NCI-H748 (cell line): ENCODE measurements at regions not wholly inside any gene's neighbourhood (a gene's known extent, or its start where the extent isn't known, plus 50 kb on each side); places are given as distances from the start of the nearest gene placed in this dataset.
"Not testable (repeated sequence)": the region's sequence is repeated elsewhere in the genome, so short reads cannot be mapped to it uniquely, and the experiment has no call there.

ENCODE experiments used
- DNase-seq: peaks from one replicate; lab custom pipeline; 2025; ENCODE audit not compliant: unreplicated experiment; lab: John Stamatoyannopoulos, UW

DNA sequence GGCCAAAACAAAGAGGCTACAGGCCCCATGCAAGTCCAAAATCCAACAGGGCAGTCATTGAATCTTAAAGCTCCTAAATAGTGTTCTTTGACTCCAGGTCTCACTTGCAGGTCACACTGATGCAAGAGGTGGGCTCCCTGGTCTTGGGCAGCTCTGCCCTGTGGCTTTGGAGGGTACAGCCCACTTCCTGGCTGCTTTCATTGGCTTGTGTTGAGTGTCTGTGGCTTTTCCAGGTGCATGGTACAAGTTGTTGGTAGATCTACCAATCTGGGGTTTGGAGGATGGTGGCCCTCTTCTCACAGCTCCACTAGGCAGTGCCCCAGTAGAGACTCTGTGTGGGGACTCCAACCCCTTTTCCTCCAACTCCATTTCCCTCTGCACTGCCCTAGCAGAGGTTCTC, 115.8 kb upstream of the ALKAL2 start:
- DNase-seq: no peak

DNA sequence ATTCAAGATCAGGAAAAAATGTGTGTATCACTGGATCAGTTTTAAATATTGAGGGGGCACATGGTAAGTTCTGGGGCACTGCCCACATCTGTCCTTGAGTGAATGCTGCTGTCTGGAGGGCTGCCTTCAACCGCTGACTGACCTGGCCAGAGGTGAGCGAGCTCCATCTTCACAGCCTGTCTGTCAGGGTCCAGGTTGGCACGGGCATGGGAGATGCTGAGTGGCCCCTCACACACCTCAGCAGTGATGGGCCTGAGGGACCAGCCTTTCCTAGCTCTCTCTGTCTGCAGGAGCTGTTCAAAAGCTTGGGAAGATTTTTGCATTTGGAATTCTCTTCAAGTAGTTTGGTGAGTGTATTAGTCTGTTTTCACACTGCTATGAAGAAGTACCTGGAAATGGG, 114.8 kb upstream of the ALKAL2 start:
- no peak for DNase-seq

DNA sequence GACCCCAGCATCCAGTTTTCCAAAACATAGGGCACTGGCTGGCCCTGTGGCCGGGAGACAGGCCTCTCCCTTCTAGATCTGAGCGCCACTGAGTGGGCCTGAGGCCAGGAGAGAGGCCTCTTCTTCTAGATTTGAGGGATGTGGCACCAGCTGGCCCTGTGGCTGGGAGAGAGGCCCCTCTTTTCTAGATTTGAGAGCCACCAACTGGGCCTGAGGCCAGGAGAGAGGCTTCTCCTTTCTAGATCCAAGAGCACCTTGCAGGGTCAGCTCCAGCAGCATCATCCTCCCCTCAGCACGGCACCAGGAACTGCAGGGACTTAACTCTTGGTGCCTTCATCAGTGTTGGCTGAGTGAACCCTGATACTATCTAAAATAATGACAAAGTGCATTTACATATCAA, 114.3 kb upstream of the ALKAL2 start:
- no peak for DNase-seq

DNA sequence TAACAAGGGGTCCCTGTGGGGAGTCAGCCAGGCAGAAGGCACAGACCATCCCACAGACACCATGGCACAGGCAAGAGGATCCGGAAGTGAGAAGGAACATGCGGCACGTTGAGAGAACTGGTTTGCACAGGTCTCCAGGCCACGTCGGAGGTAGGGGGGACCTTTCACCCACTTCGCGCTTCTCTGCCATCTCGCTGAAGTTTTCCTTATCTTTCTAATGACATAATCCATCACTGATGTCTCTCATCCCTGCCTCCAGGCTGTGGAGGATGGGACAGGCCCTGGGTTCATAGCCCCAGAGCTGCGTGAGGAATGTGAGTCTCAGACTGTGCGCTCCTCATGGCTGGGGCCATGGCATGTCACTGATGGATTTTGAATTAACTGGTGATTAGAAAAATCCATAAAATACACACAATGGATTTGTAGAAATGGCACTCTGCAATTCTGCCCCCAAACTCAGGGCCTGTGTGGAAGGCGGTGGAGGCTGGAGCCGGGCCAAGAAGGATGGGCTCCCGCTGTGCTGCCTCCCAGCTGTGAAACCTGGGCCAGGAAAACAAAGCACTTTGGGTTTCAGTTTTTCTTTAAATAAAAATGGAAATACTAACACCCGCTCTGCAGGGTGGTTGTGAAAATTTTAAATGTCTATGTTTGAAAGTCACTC, 113.3 kb upstream of the ALKAL2 start:
- peak; percentile 30 for DNase-seq

DNA sequence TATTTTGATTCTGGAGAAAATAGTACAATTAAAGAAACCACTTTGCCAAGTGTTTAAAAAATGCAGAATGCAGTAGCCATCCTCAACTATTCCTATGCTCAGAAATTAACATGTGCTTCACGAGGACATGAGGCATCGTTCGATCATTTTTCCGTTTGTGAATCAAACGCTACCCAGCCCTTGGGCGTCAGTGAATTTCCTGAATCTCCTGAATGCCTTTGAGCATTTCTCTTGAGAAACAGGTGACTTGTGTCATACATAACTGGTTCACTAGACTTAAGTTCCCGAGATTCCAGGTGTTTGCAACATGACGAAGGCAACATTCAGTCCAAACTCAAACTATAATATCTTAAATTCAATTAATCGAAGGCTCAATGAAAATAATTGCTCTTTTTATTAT, 110.0 kb upstream of the ALKAL2 start:
- DNase-seq: no peak

DNA sequence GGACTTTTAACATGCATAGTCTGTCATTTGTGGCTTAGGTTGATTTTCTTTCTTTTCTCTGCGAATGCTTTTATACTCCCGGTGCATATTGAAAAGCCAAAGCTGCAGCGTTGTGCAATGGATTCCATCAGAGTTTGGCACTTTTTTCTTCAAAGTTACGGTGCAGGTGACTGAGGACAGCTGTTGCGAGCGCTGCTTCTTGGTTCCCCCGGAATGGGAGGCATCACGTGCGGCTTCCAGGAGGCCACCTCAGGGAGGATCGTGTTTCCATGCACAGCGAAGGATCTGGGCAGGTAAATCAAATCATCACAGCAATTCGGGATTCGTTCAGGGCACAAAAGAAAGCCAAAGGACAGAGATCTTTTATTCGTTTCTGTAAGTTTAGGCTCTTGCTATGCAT, 109.6 kb upstream of the ALKAL2 start:
- DNase-seq: no peak

DNA sequence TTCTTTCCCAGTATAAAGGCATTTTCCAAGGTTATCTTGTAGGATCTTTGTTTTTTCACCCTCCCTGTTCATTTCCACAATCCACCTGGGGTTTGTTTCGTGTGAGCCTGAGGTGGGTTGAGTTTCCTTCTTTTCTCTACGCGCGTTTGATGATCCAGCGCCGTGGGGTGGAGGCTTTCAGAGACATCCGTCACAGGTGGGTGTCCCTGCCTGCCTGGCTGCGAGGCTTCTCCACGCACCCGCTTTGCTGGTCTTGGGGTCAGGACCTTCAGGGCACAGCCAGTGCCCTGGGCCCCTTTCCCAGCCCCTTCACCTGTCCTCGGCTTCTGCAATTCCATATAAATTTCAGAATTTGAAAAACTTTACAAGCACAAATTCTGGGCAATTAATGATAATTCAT, 109.0 kb upstream of the ALKAL2 start:
- no peak for DNase-seq

DNA sequence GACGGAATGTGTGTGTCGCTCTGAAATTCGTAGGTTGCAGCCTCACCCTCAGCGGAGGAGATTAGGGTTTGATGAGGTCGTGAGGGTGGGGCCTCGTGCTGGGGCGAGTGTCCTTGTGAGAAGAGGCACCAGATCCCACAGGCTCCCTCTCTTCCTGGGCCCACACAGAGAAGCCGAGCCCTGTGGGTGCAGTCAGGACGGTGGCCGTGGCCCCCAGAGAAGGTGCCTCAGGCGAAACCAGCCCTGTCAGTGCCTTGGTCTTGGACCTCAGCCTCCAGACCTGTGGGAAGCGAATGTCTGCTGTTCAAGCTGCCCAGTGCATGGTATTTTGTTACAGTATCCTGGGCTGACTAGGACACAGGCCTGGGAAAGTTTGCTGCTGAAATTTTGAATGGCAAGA, 108.0 kb upstream of the ALKAL2 start:
- no peak for DNase-seq

DNA sequence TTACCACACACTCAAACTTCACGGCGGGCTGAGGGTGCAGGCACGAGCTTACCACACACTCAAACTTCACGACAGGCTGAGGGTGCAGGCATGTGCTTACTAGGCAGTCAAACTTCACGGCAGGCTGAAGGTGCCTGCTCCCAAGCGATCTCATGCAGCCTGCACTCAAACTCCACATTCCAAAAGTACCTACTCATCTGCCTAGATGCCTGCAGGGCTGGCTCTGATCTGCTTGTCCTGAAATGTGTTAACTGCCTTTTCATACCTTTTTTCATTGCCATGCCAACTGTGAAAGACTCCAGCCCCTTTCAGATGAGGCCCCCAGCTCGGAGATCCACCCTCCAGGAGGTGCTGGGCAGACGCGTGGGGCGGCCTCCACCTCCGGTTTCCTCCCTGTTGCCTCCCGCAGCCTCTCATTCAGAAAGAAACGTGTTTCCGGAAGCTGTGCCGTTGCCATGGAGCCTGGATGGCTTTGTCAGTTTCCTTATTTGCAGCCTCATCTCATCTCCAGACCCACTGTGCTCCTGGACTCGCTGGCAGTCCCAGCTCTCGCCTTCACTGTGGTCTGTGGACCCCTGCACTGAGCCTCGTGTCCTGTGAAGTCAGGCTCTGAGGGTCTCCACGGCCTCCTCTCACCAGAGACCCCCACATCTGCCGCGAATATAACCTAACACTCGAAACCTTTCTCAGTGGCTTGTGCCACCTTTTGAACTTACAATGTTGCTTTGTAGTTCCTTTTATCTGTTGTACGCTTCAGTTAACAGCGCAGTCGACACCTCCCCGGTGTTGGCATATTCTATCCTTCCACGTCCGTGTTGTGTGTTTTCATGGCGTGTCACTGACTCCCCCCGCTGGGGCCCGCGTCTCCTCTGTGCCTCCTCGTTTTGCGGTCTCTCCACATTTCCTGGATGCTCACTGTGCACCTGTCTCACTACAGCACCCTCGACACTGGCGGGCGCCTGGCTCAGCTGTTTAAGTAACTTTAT, 106.1 kb upstream of the ALKAL2 start:
- DNase-seq: peak; percentile 92

DNA sequence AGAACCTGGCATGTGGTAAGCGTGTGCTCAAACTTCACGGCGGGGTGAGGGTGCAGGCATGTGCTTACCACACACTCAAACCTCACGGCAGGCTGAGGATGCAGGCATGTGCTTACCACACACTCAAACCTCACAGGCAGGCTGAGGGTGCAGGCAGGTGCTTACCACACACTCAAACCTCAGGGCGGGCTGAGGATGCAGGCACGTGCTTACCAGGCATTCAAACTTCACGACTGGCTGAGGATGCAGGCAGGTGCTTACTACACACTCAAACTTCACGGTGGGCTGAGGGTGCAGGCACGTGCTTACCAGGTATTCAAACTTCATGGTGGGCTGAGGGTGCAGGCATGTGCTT, 105.0 kb upstream of the ALKAL2 start:
- no peak for DNase-seq

DNA sequence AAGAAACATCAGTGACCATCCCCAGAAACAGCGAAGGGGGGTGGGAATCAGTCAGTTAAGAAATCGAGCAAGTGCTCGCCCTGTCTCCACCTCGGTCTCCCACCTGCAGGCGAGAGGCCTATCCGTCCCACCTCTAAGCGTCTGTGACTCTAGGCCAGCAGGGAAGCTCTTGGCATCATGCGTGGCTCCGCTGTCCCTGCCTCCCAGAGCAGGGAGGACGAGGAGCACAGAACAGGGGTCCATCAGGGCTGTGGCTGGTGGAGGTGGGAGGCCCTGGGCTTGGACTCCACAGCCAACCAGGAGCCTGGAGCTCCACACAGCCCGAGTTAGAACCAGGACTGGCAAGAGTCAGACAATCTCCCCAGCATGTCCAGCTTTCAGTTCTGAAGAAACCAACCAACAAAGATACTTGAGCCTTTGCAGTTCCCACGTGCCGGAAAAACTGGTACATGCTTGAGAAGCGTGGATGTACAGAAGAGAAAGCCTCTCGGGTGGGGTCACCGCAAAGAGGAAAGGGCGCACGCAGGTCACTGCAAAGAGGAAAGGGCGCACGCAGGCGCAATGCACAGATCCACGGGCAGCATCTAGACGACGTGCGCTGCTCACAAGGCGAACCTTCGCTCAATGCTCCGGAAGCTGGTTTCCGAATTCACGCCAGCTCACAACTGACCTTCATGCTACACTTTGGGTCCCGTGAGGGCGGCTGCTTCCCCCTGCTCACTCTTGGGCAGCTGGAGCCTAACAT, 104.5 kb upstream of the ALKAL2 start:
- no peak for DNase-seq

DNA sequence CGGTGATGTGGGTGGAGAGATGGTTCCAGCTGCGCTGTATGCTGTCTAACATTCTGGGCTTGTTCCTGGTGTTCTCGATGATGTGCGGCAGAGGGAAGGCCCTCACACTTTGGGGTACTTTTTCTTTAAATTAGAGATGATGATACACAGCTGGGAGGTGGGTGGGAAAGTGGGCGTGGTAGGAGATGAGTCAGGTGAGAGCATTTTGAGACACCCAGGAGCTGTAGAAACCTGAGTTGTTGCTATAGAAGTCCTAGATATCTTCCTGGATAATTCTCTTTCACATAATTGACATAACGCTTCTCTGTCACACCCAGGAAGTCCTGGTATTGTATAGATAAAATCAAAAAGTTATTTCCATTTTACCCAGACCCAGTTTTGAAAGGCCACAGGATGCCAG, 103.8 kb upstream of the ALKAL2 start:
- no peak for DNase-seq

DNA sequence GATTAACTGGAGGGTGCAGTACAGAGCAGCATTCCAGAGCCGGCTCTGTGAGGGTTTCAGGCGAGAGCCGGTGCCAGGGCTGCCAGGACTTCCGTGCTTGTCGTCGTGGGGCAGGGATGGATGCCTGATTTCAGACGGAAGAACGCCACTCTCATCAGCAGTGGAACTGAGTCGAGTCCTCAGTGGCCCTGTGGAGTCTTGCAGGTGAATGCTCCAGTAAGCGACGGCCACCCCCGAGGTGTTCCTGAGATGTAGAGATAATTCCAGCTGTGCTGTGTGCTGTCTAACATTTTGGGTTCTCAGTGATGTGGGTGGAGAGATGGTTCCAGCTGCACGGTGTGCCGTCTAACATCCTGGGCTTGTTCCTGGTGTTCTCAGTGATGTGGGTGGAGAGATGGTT, 103.1 kb upstream of the ALKAL2 start:
- no peak for DNase-seq

DNA sequence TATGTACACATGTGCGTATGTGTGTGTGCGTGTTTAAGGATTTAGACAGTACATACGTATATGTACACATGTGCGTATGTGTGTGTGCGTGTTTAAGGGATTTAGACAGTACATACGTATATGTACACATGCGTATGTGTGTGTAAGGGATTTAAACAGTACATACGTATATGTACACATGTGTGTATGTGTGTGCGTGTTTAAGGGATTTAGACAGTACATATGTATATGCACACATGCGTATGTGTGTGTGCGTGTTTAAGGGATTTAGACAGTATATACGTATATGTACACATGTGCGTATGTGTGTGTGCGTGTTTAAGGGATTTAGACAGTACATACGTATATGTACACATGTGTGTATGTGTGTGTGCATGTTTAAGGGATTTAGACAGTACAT, 102.1 kb upstream of the ALKAL2 start:
- DNase-seq: not testable (repeated sequence)

DNA sequence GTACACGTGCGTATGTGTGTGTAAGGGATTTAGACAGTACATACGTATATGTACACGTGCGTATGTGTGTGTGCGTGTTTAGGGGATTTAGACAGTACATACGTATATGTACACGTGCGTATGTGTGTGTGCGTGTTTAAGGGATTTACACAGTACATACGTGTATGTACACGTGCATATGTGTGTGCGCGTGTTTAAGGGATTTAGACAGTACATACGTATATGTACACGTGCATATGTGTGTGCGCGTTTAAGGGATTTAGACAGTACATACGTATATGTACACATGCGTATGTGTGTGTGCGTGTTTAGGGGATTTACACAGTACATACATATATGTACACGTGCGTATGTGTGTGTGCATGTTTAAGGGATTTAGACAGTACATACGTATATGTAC, 100.9 kb upstream of the ALKAL2 start:
- not testable (repeated sequence) for DNase-seq

DNA sequence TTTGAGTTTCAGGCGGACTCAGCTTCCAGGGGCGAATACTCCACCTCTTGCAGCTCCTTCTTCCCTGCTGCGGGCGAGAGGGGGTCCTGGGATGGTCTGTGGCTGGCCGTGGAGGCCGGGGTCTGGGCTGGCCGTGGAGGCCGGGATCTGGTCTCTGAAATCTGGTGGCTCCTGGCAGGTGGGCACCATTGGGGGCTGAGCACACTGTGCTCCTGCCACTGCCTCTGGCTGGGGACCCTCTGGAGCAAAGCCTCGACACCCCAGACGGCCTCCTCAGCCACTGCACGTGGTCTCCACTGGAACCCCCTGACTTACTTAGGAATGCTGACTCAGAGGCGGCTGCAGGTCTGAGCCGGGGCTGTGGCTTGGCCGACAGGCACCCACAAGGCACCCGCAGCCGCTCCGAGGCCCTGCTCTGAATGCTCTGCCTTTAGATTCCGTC, 100.1 kb upstream of the ALKAL2 start:
- no peak for DNase-seq

DNA sequence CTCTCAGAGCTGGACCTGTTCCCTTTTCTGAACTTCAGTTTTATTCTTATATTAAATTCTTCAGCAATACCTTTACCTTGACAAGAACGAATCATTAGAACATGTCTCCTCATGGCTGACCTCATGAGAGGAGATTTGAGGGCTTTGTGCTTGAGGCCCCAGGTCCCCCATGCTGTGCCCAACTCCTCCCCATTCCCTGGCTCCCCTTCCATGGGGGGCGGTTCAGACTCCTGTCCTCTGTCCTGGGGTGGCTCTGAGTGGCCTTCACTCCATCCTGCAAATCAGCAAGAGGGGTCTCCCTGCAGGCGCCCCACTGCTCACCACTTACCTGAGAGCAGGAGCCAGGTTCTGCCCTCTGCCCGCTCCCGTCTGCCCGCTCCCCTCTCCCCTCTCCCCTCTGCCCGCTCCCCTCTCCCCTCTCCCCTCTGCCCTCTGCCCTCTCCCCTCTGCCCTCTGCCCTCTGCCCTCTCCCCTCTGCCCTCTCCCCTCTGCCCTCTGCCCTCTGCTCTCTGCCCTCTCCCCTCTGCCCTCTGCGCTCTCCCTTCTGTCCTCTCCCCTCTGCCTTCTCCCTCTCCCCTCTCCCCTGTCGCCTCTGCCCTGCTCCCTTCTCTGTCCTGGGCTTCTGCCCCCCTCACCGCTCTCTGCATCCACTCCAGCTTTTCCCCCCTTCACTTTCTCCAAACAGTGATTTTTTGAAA, 98.7 kb upstream of the ALKAL2 start:
- no peak for DNase-seq

DNA sequence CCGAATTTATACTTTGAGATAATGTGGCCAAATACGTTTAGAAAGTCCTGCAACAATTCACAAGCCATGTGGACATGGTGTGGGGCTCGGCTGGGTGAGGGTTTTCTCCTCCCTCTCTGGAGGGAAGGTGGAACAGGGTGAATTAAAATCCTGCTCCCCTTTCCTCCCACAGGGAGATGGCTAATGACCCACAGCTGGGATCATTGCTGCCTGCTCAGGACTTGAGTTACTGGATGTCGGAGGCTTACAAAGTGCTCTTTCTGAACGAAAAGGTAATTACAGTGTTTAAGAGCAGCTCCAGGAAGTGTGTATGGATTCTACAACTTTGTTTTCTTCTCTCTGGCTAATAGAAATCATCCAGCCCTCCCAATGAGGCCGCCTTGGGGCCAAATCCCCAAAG, 97.9 kb upstream of the ALKAL2 start:
- no peak for DNase-seq

DNA sequence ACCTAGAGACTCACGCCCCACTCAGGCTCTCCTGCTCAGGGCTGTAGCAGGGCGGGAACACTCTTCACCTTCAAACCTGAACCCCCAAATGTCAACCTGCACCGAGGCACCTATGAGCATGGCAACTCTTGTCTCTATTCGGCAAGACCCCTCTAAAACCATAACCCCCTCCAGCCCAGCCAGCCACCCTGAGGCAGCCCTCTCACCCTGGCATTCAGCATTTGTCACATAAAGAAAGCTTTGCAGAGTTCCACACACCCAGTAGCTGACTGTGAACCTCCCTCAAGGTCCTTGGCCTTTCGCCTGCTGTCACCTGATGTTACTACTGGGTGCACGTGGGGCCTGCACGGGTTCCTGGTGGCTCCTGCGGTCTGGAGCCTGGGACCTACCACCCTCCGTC, 97.2 kb upstream of the ALKAL2 start:
- no peak for DNase-seq

DNA sequence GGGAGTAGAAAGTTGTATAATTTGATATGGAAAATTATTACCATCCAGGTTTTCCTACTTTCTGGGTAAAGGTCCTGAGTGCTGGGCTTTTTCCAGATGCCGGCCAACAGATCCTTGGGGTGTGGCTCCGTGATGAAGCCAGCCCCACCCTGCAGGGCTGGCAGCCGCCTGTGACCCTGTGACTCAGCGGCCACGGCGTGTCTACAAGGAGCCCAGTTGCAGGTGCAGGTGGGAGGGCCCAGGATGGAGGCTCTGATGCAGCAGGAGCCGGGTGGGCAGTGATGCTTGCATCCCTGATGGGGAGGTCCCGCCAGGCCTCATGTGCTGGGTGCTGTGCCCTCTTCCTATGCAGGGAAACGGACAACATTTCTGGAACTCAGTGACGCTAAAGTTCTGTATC, 96.0 kb upstream of the ALKAL2 start:
- peak; percentile 52 for DNase-seq

DNA sequence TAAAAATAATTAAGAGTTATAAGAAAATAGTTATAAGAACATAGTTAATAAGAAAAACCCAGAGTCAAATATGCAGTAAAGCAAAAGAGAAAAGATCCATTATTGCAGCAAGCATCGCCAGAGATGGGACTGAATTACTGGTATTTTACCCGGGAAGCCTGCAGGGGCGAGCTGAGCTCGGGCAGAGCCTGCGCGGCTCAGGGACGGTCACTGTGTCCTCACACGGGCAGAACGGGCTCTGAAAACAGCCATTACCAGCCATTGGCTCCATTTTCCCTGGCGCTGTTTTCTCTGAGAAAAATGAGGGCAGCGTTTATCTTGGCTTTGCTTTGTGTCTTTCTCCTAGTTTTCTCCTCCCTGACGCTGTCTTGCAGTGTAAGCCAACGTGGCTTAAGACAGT, 95.3 kb upstream of the ALKAL2 start:
- DNase-seq: no peak
